ENCODE measurements at regions not wholly inside any gene's neighbourhood (a gene's known extent, or its start where the extent isn't known, plus 50 kb on each side); places are given as distances from the start of the nearest gene placed in this dataset.

- Histone ChIP-seq H3K9ac (ENCODE audit: low read depth, low read length) (no peak overlapping the region), H3K27me3 (ENCODE audit: control insufficient read depth, insufficient read depth, low read length) (peaks cover 23% of the 10 kb centered on the region), H3K79me1 (ENCODE audit: low read depth in 1 of 2, low read length in 2 of 2) (no peaks in the 10 kb centered on the region), H3K9me3 (ENCODE audit: control insufficient read depth, insufficient read depth, low read length) (peaks cover 9% of the 10 kb centered on the region), H3K4ac (ENCODE audit: low read depth, low read length) (no peak overlapping the region), H3K27ac (ENCODE audit: insufficient read depth, low read length) (no peak overlapping the region), H3K4me3 (ENCODE audit: insufficient read depth, low read depth, low read length) (no peak overlapping the region), H3K56ac (ENCODE audit: extremely low read depth, insufficient read depth, low read length) (no peak overlapping the region), H4K91ac (ENCODE audit: insufficient read depth, low read depth, low read length) (no peak overlapping the region), H2BK120ac (ENCODE audit: low read depth, low read length) (no peak overlapping the region), H3K18ac (ENCODE audit: low read depth, low read length) (no peak overlapping the region), H3K36me3 (ENCODE audit: control insufficient read depth, insufficient read depth, low read length) (no peaks in the 10 kb centered on the region), H4K8ac (ENCODE audit: low read depth in 2 of 2, low read length in 2 of 2) (no peak overlapping the region), H3K23ac (ENCODE audit: low read depth, low read length) (no peak overlapping the region), H3K4me1 (ENCODE audit: control insufficient read depth, insufficient read depth, low read length) (no peaks in the 10 kb centered on the region; the same call in 1 of the 2 replicates), H2BK20ac (ENCODE audit: low read depth, low read length) (no peak overlapping the region), H4K20me1 (ENCODE audit: insufficient read depth, low read length) (no peaks in the 10 kb centered on the region), H2AK9ac (replicated peaks; ENCODE audit: low read depth, low read length, poor library complexity) (no peak overlapping the region), H2BK5ac (ENCODE audit: low read depth, low read length, poor library complexity, severe bottlenecking) (no peak overlapping the region), H2BK15ac (ENCODE audit: low read depth, low read length) (no peak overlapping the region), H4K5ac (ENCODE audit: low read depth, low read length) (no peak overlapping the region), H3K14ac (replicated peaks; ENCODE audit: low read depth, low read length) (no peak overlapping the region), H3K9me1 (ENCODE audit: insufficient read depth, low read length) (no peaks in the 10 kb centered on the region), H2AK5ac (ENCODE audit: low read depth, low read length) (no peak overlapping the region), H3K4me2 (ENCODE audit: low read depth, low read length) (no peak overlapping the region), H2AFZ (replicated peaks; ENCODE audit: low read length, poor library complexity) (no peak overlapping the region)
- ChIA-PET POLR2A (ENCODE audit: unreplicated experiment) (no interaction called here), CTCF (no interaction called here)
- in situ Hi-C loops (cut with MboI; ENCODE audit: low sequenced_read_pairs) (no loop called here), dilution Hi-C loops (cut with HindIII; ENCODE audit: low sequenced_read_pairs, unreplicated experiment) (no loop called here), intact Hi-C loops (cut with micrococcal nuclease) (no loop called here)
- ATAC-seq (ENCODE audit: low read depth) (no peak), DNase-seq (no peak)
- no TSS peak for BruUV-seq (replicated peaks)
- no peak for TF ChIP-seq FOS (IDR thresholded peaks at IDR 0.05; ENCODE audit: low read depth, low read length)
- TF ChIP-seq MAFK (IDR thresholded peaks at IDR 0.05; ENCODE audit: low read depth, low read length): no peak
- TF ChIP-seq RFX5 (IDR thresholded peaks at IDR 0.05; ENCODE audit: low read depth, low read length): no peak
- TF ChIP-seq ELK1 (IDR thresholded peaks at IDR 0.05; ENCODE audit: borderline replicate concordance, low read depth, low read length): no peak
- TF ChIP-seq, protein P1, sequence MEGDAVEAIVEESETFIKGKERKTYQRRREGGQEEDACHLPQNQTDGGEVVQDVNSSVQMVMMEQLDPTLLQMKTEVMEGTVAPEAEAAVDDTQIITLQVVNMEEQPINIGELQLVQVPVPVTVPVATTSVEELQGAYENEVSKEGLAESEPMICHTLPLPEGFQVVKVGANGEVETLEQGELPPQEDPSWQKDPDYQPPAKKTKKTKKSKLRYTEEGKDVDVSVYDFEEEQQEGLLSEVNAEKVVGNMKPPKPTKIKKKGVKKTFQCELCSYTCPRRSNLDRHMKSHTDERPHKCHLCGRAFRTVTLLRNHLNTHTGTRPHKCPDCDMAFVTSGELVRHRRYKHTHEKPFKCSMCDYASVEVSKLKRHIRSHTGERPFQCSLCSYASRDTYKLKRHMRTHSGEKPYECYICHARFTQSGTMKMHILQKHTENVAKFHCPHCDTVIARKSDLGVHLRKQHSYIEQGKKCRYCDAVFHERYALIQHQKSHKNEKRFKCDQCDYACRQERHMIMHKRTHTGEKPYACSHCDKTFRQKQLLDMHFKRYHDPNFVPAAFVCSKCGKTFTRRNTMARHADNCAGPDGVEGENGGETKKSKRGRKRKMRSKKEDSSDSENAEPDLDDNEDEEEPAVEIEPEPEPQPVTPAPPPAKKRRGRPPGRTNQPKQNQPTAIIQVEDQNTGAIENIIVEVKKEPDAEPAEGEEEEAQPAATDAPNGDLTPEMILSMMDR (conservative IDR thresholded peaks at IDR 0.05; ENCODE audit: low read depth, low read length): no peak
- TF ChIP-seq POLR2A (IDR thresholded peaks at IDR 0.05; ENCODE audit: low read depth, low read length): no peak
- TF ChIP-seq CHD1 (IDR thresholded peaks at IDR 0.05; ENCODE audit: low read depth, low read length): no peak
- TF ChIP-seq RAD21 (IDR thresholded peaks at IDR 0.05; ENCODE audit: low read length): no peak
- TF ChIP-seq CEBPB (IDR thresholded peaks at IDR 0.05; ENCODE audit: low read depth, low read length): no peak
- TF ChIP-seq MAZ (IDR thresholded peaks at IDR 0.05; ENCODE audit: borderline replicate concordance, low read depth, low read length): no peak
- no peak for TF ChIP-seq BHLHE40 (IDR thresholded peaks at IDR 0.05; ENCODE audit: low read depth, low read length)
- no peak for TF ChIP-seq SMC3 (IDR thresholded peaks at IDR 0.05; ENCODE audit: low read depth, low read length)
- TF ChIP-seq NFE2L2 (IDR thresholded peaks at IDR 0.05; ENCODE audit: low read depth, low read length): no peak
- no peak for TF ChIP-seq RCOR1 (IDR thresholded peaks at IDR 0.05; ENCODE audit: insufficient replicate concordance, low read length)
- TF ChIP-seq, protein P2, sequence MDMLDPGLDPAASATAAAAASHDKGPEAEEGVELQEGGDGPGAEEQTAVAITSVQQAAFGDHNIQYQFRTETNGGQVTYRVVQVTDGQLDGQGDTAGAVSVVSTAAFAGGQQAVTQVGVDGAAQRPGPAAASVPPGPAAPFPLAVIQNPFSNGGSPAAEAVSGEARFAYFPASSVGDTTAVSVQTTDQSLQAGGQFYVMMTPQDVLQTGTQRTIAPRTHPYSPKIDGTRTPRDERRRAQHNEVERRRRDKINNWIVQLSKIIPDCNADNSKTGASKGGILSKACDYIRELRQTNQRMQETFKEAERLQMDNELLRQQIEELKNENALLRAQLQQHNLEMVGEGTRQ (IDR thresholded peaks at IDR 0.05; ENCODE audit: low read depth, low read length): no peak
- no peak for TF ChIP-seq MXI1 (IDR thresholded peaks at IDR 0.05; ENCODE audit: borderline replicate concordance, low read depth, low read length)
- WGBS, 2 experiments (ENCODE audit: extremely low coverage in 2 of 2, insufficient read length in 1 of 2): 100% methylated on average over 1 of the region's 4 CpGs; no CpG with 5 or more reads in 1 of the 2 experiments
These were observed 309.9 kb downstream of the TLE3 start for GRCh38 chr15:69787791-69788190.
